KMS-11 (cell line): ENCODE measurements at regions not wholly inside any gene's neighbourhood (a gene's known extent, or its start where the extent isn't known, plus 50 kb on each side); places are given as distances from the start of the nearest gene placed in this dataset.

Experiments
- H2AFZ ChIP-seq: fragments of 200-600 bp; sonication (generic); 2 replicates; pipeline ENCODE4 v1.6.1; 2016; ENCODE audit warnings: antibody characterized with exemption, mixed run types, low read depth
- H3K27ac ChIP-seq: fragments of 200-600 bp; sonication (generic); 2 replicates; pipeline ENCODE4 v1.6.1; 2016; ENCODE audit warnings: mild to moderate bottlenecking, mixed run types
- H3K27me3 ChIP-seq: fragments of 200-600 bp; sonication (generic); 2 replicates; pipeline ENCODE4 v1.6.1; 2017; ENCODE audit warnings: mild to moderate bottlenecking, low read depth, mixed run types, moderate library complexity; ENCODE audit not compliant: insufficient read depth
- H3K36me3 ChIP-seq: fragments of 200-600 bp; sonication (generic); 2 replicates; pipeline ENCODE4 v1.6.1; 2017; ENCODE audit warnings: mild to moderate bottlenecking, mixed run types; ENCODE audit not compliant: insufficient read depth
- H3K4me1 ChIP-seq: fragments of 200-600 bp; sonication (generic); 2 replicates; pipeline ENCODE4 v1.6.1; 2016; ENCODE audit warnings: mild to moderate bottlenecking, low read depth, mixed run types; ENCODE audit not compliant: poor library complexity, severe bottlenecking
- H3K4me2 ChIP-seq: fragments of 200-600 bp; sonication (generic); 2 replicates; pipeline ENCODE4 v1.7.0; 2016; ENCODE audit warnings: mild to moderate bottlenecking, mixed run types
- H3K4me3 ChIP-seq: fragments of 200-600 bp; sonication (generic); IDR thresholded peaks from 2 replicates; pipeline ENCODE4 v1.6.1; 2017; ENCODE audit warnings: low read depth, low read length, mixed read lengths; ENCODE audit not compliant: insufficient read depth
- H3K79me2 ChIP-seq: fragments of 200-600 bp; sonication (generic); 2 replicates; pipeline ENCODE4 v1.6.1; 2016; ENCODE audit warnings: low read depth, mixed run types; ENCODE audit not compliant: insufficient read depth
- H3K9ac ChIP-seq: fragments of 200-600 bp; sonication (generic); 2 replicates; pipeline ENCODE4 v1.6.1; 2016; ENCODE audit warnings: mild to moderate bottlenecking, mixed run types
- H4K20me1 ChIP-seq: fragments of 200-600 bp; sonication (generic); 2 replicates; pipeline ENCODE4 v1.6.1; 2016; ENCODE audit warnings: mild to moderate bottlenecking, mixed run types; ENCODE audit not compliant: insufficient read depth
- CTCF ChIP-seq: fragments of 200-600 bp; sonication (generic); conservative IDR thresholded peaks from 2 replicates; pipeline ENCODE4 v1.6.1; 2017; ENCODE audit warnings: low read depth, mild to moderate bottlenecking, antibody characterized with exemption, low read length, moderate library complexity, mixed read lengths

GRCh38 chrX:40414335-40414734 lies 166.4 kb upstream of the ATP6AP2 start:
- Histone ChIP-seq H3K9ac (no peak overlapping the region), H3K4me1 (peaks cover 16% of the 10 kb centered on the region), H2AFZ (no peak overlapping the region), H3K27ac (no peak overlapping the region), H3K27me3 (no peaks in the 10 kb centered on the region), H4K20me1 (no peaks in the 10 kb centered on the region), H3K79me2 (no peaks in the 10 kb centered on the region), H3K4me3 (no peak overlapping the region), H3K36me3 (no peaks in the 10 kb centered on the region), H3K4me2 (no peak overlapping the region)
- no peak for TF ChIP-seq CTCF

- no peak overlapping the region for H2AFZ ChIP-seq
Measured at GRCh38 chrX:40411340-40412111, 169.2 kb upstream of the ATP6AP2 start.

GRCh38 chrX:40410859-40411258 lies 169.9 kb upstream of the ATP6AP2 start:
- no peak overlapping the region for H3K4me3 ChIP-seq
- H3K27ac ChIP-seq = no peak overlapping the region
- no peak overlapping the region for H3K4me2 ChIP-seq
- no peaks in the 10 kb centered on the region for H3K79me2 ChIP-seq
- no peak for TF ChIP-seq CTCF
- no peaks in the 10 kb centered on the region for H3K4me1 ChIP-seq
- no peaks in the 10 kb centered on the region for H3K36me3 ChIP-seq
- no peak overlapping the region for H2AFZ ChIP-seq
- H4K20me1 ChIP-seq = no peaks in the 10 kb centered on the region
- H3K9ac ChIP-seq = no peak overlapping the region
- H3K27me3 ChIP-seq = no peaks in the 10 kb centered on the region

More at GRCh38 chrX:40411340-40412111, 169.2 kb upstream of the ATP6AP2 start:
- no peaks in the 10 kb centered on the region for H3K36me3 ChIP-seq
- H3K4me2 ChIP-seq = no peak overlapping the region
- no peaks in the 10 kb centered on the region for H4K20me1 ChIP-seq
- H3K4me3 ChIP-seq = no peak overlapping the region
- no peaks in the 10 kb centered on the region for H3K4me1 ChIP-seq
- no peaks in the 10 kb centered on the region for H3K27me3 ChIP-seq
- TF ChIP-seq CTCF = no peak
- H3K27ac ChIP-seq = no peak overlapping the region
- H3K9ac ChIP-seq = no peak overlapping the region
- no peaks in the 10 kb centered on the region for H3K79me2 ChIP-seq

- Histone ChIP-seq H2AFZ (no peak overlapping the region), H3K4me2 (no peak overlapping the region), H3K9ac (no peak overlapping the region), H3K27ac (no peak overlapping the region), H3K36me3 (no peaks in the 10 kb centered on the region), H3K79me2 (no peaks in the 10 kb centered on the region), H3K4me3 (no peak overlapping the region), H3K4me1 (no peaks in the 10 kb centered on the region), H4K20me1 (no peaks in the 10 kb centered on the region), H3K27me3 (no peaks in the 10 kb centered on the region)
- no peak for TF ChIP-seq CTCF
Measured at GRCh38 chrX:40406330-40406859, 174.4 kb upstream of the ATP6AP2 start.
